CD4-positive, alpha-beta T cell (primary cell): ENCODE measurements at regions not wholly inside any gene's neighbourhood (a gene's known extent, or its start where the extent isn't known, plus 50 kb on each side); places are given as distances from the start of the nearest gene placed in this dataset.

Experiments
- ATAC-seq: fragments of 200-7000 bp; cut with Tn5 transposase; one replicate; pipeline ENCODE4 v1.10.0; 2022; ENCODE audit warnings: mild to moderate bottlenecking; ENCODE audit not compliant: poor library complexity
- CTCF ChIA-PET: fragments of 350-600 bp; sonication (Branson Sonifier 250); formaldehyde crosslinking; loops from one replicate; lab custom pipeline; 2021; ENCODE audit warnings: antibody characterized with exemption, inconsistent platforms; lab: Charles Lee
- POLR2A ChIA-PET: fragments of 350-600 bp; sonication (Branson Sonifier 250); formaldehyde crosslinking; loops from one replicate; lab custom pipeline; 2021; ENCODE audit warnings: antibody characterized with exemption, inconsistent platforms; lab: Charles Lee
- DNase-seq, 14 experiments: peaks; one replicate each; pipeline ENCODE4 v3.0.0-alpha.2; 2013 to 2020; ENCODE audit warnings: mixed read lengths in 2 of 14
- H3K27ac ChIP-seq, 2 donors: one replicate each; pipeline versions ENCODE4 v1.5.1 to v1.7.0; 2013; ENCODE audit warnings: low read length in 2 of 2, low read depth in 1 of 2, mild to moderate bottlenecking in 1 of 2
- H3K27me3 ChIP-seq, 2 experiments: 1 replicate in 1 of 2; 2 replicates in 1 of 2; pipeline versions ENCODE4 v1.6.1 to v1.7.0; 2013; ENCODE audit warnings: low read length in 2 of 2, control low read depth in 1 of 2, mild to moderate bottlenecking in 1 of 2, moderate library complexity in 1 of 2; ENCODE audit not compliant: insufficient read depth in 2 of 2, control insufficient read depth in 1 of 2
- H3K36me3 ChIP-seq: one replicate; pipeline ENCODE4 v1.6.1; 2013; ENCODE audit warnings: low read length, control low read depth; ENCODE audit not compliant: insufficient read depth
- H3K4me1 ChIP-seq: one replicate; pipeline ENCODE4 v1.6.1; 2013; ENCODE audit warnings: low read length, control low read depth; ENCODE audit not compliant: insufficient read depth
- H3K4me3 ChIP-seq: one replicate; pipeline ENCODE4 v1.5.1; 2013; ENCODE audit warnings: mild to moderate bottlenecking, low read length, moderate library complexity
- H3K9me3 ChIP-seq, 2 experiments: 1 replicate in 1 of 2; 2 replicates in 1 of 2; pipeline versions ENCODE4 v1.6.1 to v1.7.0; 2013; ENCODE audit warnings: low read length in 2 of 2, mild to moderate bottlenecking in 2 of 2, control low read depth in 1 of 2, moderate library complexity in 1 of 2; ENCODE audit not compliant: control insufficient read depth in 1 of 2, insufficient read depth in 1 of 2
- H3K27ac Mint-ChIP-seq: one replicate; pipeline ENCODE4 v1.8.0; 2020; ENCODE audit warnings: mixed read lengths
- H3K27me3 Mint-ChIP-seq: one replicate; pipeline ENCODE4 v1.8.0; 2021; ENCODE audit warnings: mixed read lengths
- H3K36me3 Mint-ChIP-seq: one replicate; pipeline ENCODE4 v1.8.0; 2021; ENCODE audit warnings: low read depth, mixed read lengths
- H3K4me1 Mint-ChIP-seq: one replicate; pipeline ENCODE4 v1.8.0; 2021; ENCODE audit warnings: low read depth, mixed read lengths
- H3K4me3 Mint-ChIP-seq: one replicate; pipeline ENCODE4 v1.8.0; 2020; ENCODE audit warnings: mild to moderate bottlenecking, mixed read lengths
- H3K9me3 Mint-ChIP-seq: one replicate; pipeline ENCODE4 v1.8.0; 2020; ENCODE audit warnings: mixed read lengths
- CTCF ChIP-seq: fragments of 200-600 bp; IDR thresholded peaks from one replicate; pipeline ENCODE4 v1.8.0; 2022; ENCODE audit warnings: antibody characterized with exemption, mild to moderate bottlenecking
- intact Hi-C, 2 experiments: fragments of 100-400 bp; cut with DNase I in 1 of 2; cut with micrococcal nuclease in 1 of 2; formaldehyde crosslinking; loops; one replicate each; pipeline versions ENCODE4 v1.15.1 to v1.9.0; 2023 to 2025; cut with DNase I, micrococcal nuclease

- Histone ChIP-seq H3K27ac (no peak overlapping the region), H3K4me3 (no peak overlapping the region), H3K27me3 (no peaks in the 10 kb centered on the region), H3K9me3 (no peaks in the 10 kb centered on the region), H3K36me3 (no peaks in the 10 kb centered on the region), H3K4me1 (no peaks in the 10 kb centered on the region)
- TF ChIP-seq CTCF: no peak
- ChIA-PET CTCF (no interaction called here), POLR2A (no interaction called here)
- H3K9me3 Mint-ChIP-seq: no peaks in the 10 kb centered on the region
- DNase-seq (no peak), ATAC-seq (no peak)
- H3K4me3 Mint-ChIP-seq: no peak overlapping the region
- H3K36me3 Mint-ChIP-seq: no peaks in the 10 kb centered on the region
- intact Hi-C loops: no loop called here
- H3K4me1 Mint-ChIP-seq: no peaks in the 10 kb centered on the region
- no peaks in the 10 kb centered on the region for H3K27me3 Mint-ChIP-seq
- no peak overlapping the region for H3K27ac Mint-ChIP-seq
These were observed 305.8 kb upstream of the RSPO3 start for GRCh38 chr6:126812651-126813050.

DNA sequence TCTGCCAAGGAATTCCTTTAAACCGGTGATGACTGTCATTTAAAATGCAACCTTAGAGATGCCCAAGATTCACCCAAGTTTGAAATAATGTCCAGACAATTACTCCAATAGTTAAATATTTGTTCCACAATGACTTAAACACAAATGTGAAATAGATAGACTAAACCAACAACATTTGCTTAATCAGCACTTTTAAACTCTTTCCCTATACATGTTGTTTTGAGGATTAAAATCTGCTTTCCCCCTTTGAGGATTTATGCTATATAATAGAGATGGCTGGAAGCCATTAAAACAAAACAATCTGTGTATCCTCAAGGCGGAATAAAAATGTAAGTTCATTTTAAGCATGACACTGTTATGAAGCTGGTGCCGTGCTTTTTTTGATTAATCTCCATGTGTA is 297.8 kb upstream of the RSPO3 start:
- DNase-seq (no peak), ATAC-seq (no peak)
- Mint-ChIP-seq H3K27ac (no peak overlapping the region), H3K9me3 (no peaks in the 10 kb centered on the region), H3K4me3 (no peak overlapping the region), H3K4me1 (no peaks in the 10 kb centered on the region), H3K27me3 (no peaks in the 10 kb centered on the region), H3K36me3 (no peaks in the 10 kb centered on the region)
- Histone ChIP-seq H3K4me3 (no peak overlapping the region), H3K4me1 (no peaks in the 10 kb centered on the region), H3K27ac (no peak overlapping the region), H3K27me3 (no peaks in the 10 kb centered on the region), H3K9me3 (no peaks in the 10 kb centered on the region), H3K36me3 (no peaks in the 10 kb centered on the region)
- CTCF ChIA-PET: no interaction called here
- POLR2A ChIA-PET: no interaction called here
- no peak for TF ChIP-seq CTCF
- intact Hi-C loops: no loop called here

DNA sequence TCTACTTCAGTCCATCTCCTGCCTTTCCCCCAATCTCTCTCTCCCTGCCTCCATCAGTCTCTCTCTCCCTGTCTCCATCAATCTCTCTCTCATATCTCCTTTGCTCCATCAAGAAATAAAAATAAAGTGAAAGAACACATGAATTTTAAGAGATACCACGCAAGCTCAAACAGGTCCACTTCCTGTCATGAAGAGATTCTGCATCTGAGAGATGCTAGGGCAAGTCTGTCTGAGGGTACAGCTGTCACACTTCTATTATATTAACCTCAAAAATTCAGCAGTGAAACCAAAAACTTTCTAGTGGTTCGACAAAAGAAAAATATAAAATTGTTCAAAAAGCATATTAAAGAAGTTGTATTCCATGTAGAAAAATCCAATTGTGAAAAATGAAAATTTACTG is 296.8 kb upstream of the RSPO3 start:
- ChIA-PET CTCF (no interaction called here), POLR2A (no interaction called here)
- no peaks in the 10 kb centered on the region for H3K36me3 ChIP-seq
- H3K4me3 Mint-ChIP-seq: no peak overlapping the region
- H3K4me3 ChIP-seq: no peak overlapping the region
- no peaks in the 10 kb centered on the region for H3K27me3 Mint-ChIP-seq
- no peak for TF ChIP-seq CTCF
- no peaks in the 10 kb centered on the region for H3K36me3 Mint-ChIP-seq
- intact Hi-C loops: no loop called here
- no peaks in the 10 kb centered on the region for H3K4me1 ChIP-seq
- H3K27ac Mint-ChIP-seq: no peak overlapping the region
- DNase-seq (no peak), ATAC-seq (no peak)
- H3K4me1 Mint-ChIP-seq: no peaks in the 10 kb centered on the region
- H3K27me3 ChIP-seq: no peaks in the 10 kb centered on the region
- H3K9me3 ChIP-seq: no peaks in the 10 kb centered on the region
- H3K9me3 Mint-ChIP-seq: no peaks in the 10 kb centered on the region
- H3K27ac ChIP-seq: no peak overlapping the region
